ENCODE measurements at regions not wholly inside any gene's neighbourhood (a gene's known extent, or its start where the extent isn't known, plus 50 kb on each side); places are given as distances from the start of the nearest gene placed in this dataset.
"Not testable (repeated sequence)": the region's sequence is repeated elsewhere in the genome, so short reads cannot be mapped to it uniquely, and the experiment has no call there.

DNA sequence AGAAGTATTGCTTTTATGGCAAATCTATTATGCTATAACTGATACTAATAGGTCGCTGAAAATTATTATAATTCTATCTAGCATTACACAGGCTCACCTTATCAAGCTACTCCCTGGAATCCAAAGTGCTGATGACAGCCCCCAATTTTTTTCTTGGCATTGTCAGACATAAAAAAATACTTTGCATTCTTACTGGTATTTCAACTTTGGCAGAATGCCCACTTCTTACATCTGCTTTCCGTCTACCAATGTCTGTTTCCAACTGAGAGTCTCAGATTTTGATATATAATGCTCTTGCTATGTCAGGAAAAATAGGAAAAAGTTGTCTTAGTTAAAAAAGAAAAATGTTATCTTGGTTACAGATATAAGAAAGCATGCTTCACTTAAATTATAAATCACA is 615.4 kb downstream of the C12orf50 start:
- DNase-seq = peak; percentile 78

DNA sequence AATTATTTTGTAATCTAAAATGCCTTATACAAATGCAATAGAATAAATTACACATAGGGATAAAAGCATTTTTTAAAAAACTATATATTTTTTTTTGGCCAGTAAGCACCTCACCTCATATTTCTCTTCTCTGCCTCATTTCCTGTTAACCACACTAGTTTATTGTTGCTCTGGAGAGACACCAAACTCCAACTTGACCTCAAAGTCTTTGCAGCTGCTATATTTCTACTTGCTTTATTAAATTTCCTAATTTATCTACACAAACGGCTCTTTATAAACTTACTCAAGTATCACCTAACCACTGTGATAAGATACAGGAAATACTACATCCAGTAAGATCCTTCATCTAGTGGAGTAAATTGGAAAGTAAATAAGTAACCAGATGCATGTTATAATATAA is 622.3 kb downstream of the C12orf50 start:
- no peak for DNase-seq

DNA sequence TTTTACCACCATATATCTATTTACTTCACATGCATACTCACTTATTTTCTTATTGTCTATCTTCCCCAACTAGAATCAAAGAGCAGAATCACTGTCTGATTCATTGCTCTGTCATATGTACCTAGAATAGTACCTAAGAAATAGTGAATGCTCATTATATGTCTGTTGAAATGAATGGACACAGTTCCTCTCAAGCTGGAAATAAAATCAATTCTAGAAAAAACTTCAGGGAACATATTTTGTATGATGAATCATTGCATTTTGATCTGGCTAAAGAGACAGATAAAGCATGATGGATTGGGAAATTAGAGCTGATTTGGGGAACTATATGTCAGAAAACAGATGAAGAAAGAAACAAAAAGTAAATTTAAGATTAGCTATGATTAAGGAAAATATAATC is 623.3 kb downstream of the C12orf50 start:
- no peak for DNase-seq

DNA sequence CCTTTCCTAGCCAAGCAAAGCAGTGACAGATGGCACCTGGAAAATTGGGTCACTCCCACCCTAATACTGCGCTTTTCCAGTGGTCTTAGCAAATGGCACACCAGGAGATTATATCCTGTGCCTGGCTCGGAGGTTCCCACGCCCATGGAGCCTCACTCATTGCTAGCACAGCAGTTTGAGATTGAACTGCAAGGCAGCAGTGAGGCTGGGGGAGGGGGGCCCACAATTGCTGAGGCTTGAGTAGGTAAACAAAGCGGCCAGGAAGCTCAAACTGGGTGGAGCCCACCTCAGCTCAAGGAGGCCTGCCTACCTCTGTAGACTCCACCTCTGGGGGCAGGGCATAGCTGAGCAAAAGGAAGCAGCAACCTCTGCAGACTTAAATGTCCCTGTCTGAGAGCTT is 635.0 kb downstream of the C12orf50 start:
- not testable (repeated sequence) for DNase-seq

DNA sequence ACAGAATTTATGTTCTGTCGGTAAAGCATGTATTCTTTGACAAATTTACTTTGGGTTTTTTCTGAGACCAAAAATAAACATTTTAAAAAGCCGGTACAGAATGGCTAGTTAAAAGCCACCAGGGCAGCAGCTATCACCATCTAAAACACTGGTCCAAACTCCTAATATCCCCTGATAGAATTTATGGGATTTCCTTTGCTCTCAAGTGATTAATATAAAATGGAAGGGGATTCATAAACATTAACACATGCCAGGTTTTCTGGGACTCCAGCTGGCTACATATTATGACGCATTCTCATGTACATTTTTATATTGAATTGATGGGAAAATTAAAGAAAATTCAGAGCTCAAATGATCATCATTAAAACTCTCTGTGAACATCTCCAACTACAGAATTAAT is 640.8 kb downstream of the C12orf50 start:
- peak; percentile 62 for DNase-seq

DNA sequence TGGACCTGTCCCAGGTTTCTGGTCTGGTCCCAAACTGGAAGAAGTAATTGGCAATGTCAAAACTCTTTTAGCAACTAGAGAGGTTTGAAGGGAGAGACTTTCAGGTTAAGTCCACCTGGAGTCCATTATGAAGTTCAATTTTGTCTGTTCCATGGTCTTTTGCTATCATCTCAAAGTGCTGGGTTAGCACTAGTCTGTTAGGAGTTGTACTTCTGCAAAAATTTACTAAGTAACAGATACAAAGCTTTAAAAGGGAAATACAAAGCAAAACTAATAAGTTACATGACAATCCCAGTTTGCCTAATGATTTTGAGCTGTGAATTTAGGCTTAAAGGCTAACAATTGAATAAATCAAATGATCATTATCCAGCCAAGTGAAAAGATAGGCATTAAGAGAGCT is 643.9 kb downstream of the C12orf50 start:
- no peak for DNase-seq

DNA sequence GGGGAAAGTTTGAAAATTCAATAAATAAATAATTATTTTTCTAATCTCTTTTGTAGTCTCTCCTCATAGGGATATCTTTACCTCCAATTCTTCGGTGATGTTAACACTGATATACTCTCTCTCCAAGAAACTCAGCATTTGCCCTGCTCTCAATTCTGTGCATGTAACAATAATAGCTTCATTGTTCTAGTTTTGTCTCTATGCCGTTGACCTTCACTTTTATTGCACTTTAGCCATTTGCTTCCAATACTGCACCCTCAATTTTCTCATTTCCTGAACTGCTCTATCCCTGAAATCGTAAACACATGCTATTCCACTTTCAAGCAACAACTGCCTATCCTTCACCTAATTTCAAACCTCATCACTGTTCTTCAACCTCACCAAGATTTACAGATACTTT is 645.0 kb downstream of the C12orf50 start:
- no peak for DNase-seq

DNA sequence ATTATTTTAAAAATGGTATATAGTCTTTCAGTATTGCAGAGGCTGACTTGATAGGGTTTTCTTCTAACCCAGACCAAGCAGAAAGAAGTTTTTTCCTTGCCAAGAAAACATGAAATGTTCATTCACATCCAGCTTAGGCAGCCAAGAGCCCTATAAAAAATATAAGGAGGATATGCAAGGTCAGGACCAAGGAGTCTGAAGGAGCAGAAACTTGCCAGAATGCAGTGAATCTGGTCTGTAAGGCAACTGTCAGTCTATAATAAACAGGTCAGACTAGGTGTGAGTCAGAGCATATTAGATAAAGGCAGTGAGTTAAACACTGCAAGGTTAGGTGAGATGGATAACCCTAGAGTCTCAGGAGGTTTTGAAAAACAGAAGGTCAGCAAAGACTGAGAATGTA is 645.5 kb downstream of the C12orf50 start:
- no peak for DNase-seq

DNA sequence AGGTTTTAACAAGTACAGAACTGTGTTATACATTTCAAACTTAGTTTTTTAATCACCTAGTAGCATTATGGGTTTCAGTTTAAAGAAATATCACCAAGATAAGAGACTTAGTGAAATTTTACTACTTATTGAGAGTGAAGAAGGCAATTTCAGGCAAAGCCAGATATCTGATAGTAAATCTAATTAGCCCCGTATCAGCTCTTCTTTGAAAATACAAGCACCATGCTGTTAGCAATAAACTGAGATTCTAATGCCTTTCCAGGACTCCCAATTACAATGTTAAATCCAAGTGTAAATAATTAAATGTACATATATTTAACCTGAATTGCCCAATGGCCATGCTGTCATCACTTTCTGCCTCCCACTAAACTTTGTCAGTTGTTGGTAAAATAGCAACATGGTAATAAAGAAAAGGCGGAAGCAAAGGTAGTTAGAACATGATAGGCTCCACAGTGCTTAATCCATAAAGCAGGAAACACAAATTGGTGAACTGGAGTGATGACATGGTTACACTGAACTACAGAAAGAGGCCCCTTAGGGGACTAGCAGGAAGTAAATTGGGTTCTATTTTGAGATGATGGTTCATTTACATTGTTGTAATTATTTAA is 646.1 kb downstream of the C12orf50 start:
- no peak for DNase-seq

DNA sequence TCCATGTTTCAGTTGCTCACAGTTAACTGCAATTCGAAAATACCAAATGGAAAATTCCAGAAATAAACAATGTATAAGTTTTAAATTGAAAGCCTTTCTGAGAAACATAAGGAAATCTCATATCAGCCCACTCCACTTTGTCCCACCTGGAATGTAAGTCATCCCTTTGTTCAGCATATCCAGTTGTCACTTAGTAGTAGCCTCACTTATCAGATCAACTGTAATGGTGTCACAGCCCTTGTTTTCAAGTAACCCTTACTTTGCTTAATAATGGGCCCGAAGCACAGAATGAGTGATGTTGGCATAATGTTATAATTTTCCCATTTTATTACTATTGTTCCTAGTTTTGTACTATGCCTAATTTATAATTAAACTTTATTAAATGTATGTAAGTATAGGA is 646.8 kb downstream of the C12orf50 start:
- no peak for DNase-seq

DNA sequence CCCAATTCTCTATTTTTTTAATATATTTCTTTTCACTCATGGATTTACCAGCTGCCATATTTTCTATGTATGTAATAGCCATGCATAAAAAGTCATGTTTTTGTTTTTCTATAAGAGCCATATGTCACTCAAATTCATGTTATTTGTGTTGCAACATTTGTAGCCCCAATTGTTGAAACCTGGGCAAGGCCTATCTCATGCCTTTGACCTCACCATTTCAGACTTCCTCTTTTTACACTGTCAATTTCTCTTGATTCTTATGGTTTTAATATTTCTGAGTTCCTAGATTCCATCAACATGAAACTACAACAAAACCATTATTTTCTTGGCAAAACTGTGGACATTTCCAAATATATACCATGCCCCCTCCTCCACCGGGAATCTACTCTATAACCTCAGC is 647.5 kb downstream of the C12orf50 start:
- no peak for DNase-seq

DNA sequence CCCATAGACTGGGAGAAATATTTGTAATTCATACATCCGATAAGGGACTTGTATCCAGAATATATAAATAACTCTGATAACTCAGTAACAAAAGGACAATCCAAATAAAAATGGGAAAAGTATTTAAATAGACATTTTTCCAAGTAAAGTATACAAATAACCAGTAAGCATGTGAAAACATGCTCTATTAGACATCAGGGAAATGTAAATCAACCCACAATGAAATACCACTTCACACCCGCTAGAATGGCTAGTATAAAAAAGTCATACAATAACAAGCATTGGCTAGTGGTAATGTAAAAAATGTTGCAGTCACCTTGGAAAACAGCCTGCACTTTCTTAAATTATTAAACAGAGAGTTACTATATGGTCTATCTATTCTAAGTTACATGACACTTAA is 650.7 kb downstream of the C12orf50 start:
- DNase-seq = no peak

DNA sequence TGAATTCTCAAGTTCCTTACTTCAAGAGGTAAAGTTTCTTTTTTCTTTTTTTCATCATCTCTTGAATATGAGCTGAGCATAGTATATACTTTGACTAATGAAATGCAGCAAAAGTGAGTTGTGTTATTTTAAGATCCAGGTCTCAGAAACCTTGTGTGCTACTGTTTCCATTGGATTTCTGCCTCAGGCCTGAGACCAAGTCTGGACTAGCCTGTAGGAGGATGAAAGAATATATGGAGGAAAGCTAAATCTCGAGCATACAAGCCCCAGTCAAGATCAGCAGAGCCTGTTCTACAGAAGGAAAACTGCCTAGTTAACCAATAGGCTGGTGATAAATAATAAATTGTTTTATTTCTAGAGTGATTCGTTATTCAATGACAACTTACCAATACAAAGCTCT is 652.5 kb downstream of the C12orf50 start:
- DNase-seq = no peak

DNA sequence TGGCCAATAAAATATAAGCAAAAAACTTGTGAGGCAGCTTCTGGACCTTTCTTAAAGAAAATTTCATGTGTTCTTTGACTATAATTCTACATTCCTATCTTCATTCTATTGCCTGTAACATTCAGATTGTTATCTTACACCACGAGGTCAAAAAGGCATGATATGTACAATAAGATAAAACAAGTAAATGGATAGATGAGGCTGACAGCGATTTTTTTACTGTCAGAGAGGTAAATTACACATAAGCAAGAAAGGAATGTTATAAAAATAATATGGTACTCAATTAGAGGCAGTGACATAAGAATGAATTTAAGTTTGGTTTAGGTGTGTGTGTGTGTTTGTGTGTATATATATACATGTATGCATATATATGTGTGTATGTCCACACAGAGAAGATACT is 660.0 kb downstream of the C12orf50 start:
- DNase-seq = no peak

DNA sequence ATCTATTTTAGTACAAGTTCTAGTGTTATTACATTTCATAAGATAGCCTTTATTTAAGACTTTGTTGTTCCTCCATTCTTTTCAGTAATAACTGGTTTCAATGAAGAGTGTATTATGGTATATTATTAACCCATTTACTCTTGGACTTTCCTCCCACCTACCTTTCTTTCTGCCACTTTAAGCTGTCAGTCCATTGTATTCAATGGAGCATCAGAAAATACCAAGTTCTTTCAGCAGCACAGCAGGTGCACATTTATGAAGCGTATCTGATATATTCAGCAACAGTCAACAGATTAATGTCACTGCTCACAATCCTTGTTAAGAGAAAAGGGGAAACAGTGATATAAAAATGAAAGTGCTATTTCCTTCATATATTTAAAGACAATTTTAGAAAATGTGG is 660.9 kb downstream of the C12orf50 start:
- DNase-seq = no peak

DNA sequence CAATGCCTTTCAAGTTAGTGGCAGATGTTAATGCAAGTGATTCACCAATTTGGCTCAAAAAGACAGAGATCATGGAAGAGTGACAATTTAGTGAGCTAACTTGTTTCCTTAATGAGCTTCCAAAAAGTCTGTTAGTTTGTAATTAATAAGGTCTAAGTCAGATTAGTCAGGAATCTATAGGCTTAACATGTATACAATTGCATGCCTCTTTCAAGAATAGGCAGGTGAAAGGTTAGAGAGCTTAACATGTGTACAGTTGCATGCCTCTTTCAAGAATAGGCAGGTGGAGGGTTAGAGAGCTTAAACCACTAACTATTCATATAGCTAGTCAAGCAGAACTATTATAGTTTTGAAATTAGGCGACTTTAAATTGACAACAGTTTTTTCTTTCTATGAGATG is 663.8 kb downstream of the C12orf50 start:
- DNase-seq = no peak

DNA sequence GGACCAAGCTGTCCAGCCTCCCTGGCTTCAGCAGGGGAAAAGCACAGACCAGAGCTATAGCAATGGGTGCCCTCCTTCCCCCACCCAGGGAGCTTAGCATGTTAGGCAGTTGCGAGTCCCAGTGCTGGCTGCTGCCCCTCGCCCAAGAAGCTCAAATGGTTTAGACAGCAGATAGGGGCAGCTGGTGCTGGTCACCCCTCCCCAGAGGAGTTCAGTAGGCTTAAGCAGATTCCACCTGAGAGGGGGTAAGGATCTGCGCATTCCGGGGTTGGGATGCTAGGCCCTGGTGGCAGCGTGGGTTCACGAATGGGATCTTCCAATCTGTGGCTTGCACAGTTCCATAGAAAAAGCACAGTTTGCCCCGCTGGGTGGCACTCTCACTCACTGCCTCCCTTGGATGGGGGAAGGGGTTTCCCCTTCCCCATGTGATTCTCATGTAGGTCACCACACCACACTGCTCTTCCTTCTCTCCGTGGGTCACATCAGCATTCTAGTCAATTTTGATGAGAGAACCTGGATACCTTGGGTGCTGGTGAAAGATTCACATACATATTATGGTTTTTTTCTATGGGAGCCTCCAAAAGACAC is 665.6 kb downstream of the C12orf50 start:
- DNase-seq = no peak

DNA sequence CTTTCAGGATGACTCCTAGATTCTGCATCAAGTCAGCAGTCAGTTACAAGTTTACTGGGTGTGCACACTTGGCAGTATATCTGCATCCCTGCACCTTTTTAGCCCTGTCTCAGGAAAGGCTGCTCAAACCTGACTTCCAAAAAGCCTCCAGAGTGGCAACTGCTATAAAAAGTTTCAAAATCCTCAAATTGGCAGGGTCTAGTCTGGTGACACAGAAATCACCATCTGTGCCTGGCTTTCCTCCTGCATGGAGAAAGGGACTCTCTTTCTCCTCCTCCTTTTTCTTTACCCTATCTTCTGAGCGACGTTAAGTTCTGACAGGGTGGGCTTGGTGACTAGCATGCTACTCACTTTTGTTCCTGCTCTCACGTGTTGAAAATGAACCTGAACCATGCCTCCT is 679.5 kb downstream of the C12orf50 start:
- DNase-seq = no peak

DNA sequence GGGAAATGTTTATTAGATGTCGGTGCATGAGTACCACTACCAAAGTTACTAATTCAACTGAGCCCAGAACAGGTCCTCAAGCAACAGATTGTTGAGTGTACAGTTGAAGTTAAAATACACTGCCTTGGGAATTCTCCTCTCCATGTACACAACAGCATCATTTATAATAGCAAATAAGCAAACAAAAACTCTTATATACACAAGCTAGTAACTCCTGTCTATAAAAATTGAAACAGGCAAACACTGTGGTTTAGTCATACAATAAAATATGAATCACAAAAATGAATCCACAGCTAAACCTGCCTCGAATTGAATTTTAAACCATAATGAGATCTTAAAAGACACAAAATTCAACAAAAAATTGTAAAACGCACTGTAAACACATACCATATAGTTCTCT is 681.1 kb downstream of the C12orf50 start:
- DNase-seq = no peak

DNA sequence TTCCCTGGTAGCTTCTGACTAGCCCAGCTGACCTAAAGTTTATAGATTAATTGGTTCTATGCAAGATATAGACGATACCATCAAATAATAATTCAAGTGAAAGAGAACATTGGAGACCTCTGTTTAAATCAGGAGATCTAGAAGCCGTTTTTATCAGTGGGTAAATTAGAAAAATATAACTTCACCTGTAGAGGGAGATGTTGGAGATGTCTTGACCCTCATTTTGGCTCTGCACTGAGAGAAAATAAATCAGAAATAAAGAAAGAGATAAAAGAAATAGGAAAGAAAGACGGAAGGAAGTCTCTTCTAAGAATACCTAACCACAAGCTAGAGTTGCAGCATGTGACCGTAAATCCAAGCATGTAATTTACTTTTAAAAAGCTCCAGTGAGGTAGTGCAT is 684.5 kb downstream of the C12orf50 start:
- no peak for DNase-seq

DNA sequence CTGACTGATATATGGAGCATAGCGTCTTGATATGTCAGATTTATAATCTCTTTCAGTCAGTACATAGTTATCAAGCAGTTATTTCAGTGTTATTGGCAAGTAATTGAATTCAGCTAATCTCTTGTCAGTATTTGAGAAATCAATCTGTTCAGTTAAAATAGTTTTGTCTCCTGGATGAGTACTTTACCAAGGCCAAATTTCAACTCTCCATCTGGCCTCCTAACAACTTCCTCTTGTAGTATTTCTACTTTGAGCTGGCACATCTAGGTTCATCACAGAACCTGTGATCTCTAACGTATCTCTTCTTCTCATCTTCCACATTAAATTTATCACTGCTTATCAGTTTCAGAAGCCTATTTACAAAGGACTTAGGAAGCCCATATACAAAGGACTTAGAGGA is 690.5 kb downstream of the C12orf50 start:
- no peak for DNase-seq

DNA sequence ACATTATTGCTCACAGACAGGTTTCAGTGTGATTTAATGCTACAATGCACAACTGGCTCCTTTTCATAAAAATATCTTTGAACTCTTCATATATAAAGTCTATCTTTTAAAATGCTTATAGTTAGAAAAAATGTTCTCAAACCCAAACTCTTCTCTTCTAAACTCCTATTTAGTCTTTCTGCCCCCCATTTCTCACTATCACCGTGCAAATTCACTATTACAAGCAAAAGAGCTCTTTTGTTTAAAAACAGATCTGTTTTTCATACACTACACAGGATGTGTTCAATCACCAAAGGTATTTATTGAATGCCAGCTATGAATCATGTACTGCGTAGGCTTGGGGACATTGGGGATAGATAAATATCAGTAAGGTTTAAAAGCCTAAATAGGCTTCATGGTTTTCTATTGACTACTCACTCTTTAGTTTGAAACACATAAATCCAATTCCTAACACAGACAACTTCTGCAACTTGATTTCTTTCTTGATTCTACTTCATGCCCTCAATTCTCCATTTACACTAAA is 692.3 kb downstream of the C12orf50 start:
- no peak for DNase-seq

DNA sequence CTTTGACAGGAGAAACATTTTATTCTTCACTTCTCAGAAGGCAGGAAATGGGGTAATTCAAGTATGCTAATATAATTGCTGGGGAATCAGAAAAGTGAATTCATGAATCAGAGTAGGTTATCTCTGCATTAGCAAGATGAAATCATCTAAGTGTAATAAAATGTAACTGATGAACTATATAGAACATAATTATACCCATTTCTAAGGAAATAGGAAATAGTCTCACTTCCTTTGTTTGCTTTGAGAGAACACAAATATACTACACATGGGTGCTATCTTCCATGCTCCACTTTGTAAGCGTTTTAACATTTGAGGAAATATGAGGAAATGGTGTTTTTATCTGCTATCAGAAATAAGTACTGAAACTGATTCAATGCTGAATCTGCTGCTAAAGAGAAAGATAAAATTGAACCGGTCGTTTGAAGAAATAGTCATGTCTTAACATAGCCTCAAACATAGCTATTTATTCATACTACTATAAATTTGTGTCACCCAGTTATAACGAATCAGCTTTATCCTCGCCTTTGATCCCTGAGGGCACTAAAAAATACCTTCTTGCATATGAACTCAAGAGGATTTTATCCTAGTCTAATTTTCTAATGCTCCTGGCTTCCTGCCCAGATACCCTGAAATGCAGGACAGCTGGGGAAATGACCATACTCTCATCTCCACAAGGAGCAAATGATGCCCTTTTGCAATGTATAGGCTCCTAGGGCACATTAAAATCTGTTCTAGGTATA is 696.0 kb downstream of the C12orf50 start:
- DNase-seq = peak; percentile 77

DNA sequence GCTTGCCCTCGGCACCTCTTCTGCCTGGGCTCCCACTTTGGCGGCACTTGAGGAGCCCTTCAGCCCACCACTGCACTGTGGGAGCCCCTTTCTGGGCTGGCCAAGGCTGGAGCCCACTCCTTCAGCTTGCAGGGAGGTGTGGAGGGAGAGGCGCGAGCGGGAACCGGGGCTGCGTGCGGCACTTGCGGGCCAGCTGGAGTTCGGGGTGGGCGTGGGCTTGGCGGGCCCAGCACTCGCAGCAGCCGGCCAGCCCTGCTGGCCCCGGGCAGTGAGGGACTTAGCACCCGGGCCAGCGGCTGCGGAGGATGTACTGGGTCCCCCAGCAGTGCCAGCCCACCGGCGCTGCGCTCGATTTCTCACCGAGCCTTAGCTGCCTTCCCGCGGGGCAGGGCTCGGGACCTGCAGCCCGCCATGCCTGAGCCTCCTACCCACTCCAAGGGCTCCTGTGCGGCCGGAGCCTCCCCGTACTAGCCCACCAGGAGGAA is 699.1 kb downstream of the C12orf50 start:
- DNase-seq = not testable (repeated sequence)
